MCF 10A (cell line): ENCODE measurements at regions not wholly inside any gene's neighbourhood (a gene's known extent, or its start where the extent isn't known, plus 50 kb on each side); places are given as distances from the start of the nearest gene placed in this dataset.

Source experiments
- BruUV-seq: library from RNA; stranded (reverse); fragments of 400-500 nt; replicated peaks from 2 replicates; lab custom pipeline; 2021; lab: Mats Ljungman, UMichigan
- CTCF ChIA-PET: fragments of 300-600 bp; sonication (Branson Sonifier 250); formaldehyde crosslinking; extraction: SDS; loops from one replicate; lab custom pipeline; 2021; ENCODE audit warnings: antibody characterized with exemption, inconsistent platforms; lab: Yijun Ruan, JAX
- POLR2A ChIA-PET: fragments of 300-600, 350-650 bp; sonication (Branson Sonifier 250); formaldehyde crosslinking; extraction: SDS; loops from one replicate; lab custom pipeline; 2020; ENCODE audit warnings: antibody characterized with exemption, inconsistent platforms; lab: Yijun Ruan, JAX
- DNase-seq: peaks from one replicate; pipeline ENCODE4 v3.0.0-alpha.2; 2018; ENCODE audit not compliant: unreplicated experiment
- H3K27ac Mint-ChIP-seq: one replicate; pipeline ENCODE4 v1.8.0; 2022; ENCODE audit warnings: mild to moderate bottlenecking, low read depth, mixed read lengths; ENCODE audit not compliant: unreplicated experiment
- H3K27me3 Mint-ChIP-seq: one replicate; pipeline ENCODE4 v1.8.0; 2022; ENCODE audit warnings: mixed read lengths; ENCODE audit not compliant: insufficient read depth, unreplicated experiment
- H3K36me3 Mint-ChIP-seq: one replicate; pipeline ENCODE4 v1.8.0; 2022; ENCODE audit warnings: mild to moderate bottlenecking, moderate library complexity, mixed read lengths; ENCODE audit not compliant: insufficient read depth, unreplicated experiment
- H3K4me1 Mint-ChIP-seq: one replicate; pipeline ENCODE4 v1.8.0; 2022; ENCODE audit warnings: mixed read lengths; ENCODE audit not compliant: insufficient read depth, unreplicated experiment
- H3K4me3 Mint-ChIP-seq: one replicate; pipeline ENCODE4 v1.8.0; 2022; ENCODE audit warnings: mild to moderate bottlenecking, moderate library complexity, mixed read lengths; ENCODE audit not compliant: unreplicated experiment
- H3K9me3 Mint-ChIP-seq: one replicate; pipeline ENCODE4 v1.8.0; 2022; ENCODE audit warnings: mixed read lengths; ENCODE audit not compliant: unreplicated experiment
- intact Hi-C: fragments of 100-400 bp; cut with micrococcal nuclease; formaldehyde crosslinking; loops from 2 replicates; pipeline ENCODE4 v1.14.1; 2022
- TF ChIP-seq, protein P1 (sequence below): fragments of 200-600 bp; IDR thresholded peaks from one replicate; pipeline ENCODE4 v1.8.0; 2022; ENCODE audit warnings: antibody characterized with exemption, mild to moderate bottlenecking; ENCODE audit not compliant: unreplicated experiment

GRCh38 chr2:35081001-35081621 is 1274.5 kb upstream of the CRIM1 start:
- Mint-ChIP-seq H3K9me3 (no peaks in the 10 kb centered on the region), H3K36me3 (no peaks in the 10 kb centered on the region), H3K27me3 (peaks cover 28% of the 10 kb centered on the region), H3K27ac (no peak overlapping the region), H3K4me3 (no peak overlapping the region), H3K4me1 (peaks cover 5% of the 10 kb centered on the region)
- no TSS peak for BruUV-seq
- intact Hi-C loops, result no loop called here
- TF ChIP-seq, protein P1, sequence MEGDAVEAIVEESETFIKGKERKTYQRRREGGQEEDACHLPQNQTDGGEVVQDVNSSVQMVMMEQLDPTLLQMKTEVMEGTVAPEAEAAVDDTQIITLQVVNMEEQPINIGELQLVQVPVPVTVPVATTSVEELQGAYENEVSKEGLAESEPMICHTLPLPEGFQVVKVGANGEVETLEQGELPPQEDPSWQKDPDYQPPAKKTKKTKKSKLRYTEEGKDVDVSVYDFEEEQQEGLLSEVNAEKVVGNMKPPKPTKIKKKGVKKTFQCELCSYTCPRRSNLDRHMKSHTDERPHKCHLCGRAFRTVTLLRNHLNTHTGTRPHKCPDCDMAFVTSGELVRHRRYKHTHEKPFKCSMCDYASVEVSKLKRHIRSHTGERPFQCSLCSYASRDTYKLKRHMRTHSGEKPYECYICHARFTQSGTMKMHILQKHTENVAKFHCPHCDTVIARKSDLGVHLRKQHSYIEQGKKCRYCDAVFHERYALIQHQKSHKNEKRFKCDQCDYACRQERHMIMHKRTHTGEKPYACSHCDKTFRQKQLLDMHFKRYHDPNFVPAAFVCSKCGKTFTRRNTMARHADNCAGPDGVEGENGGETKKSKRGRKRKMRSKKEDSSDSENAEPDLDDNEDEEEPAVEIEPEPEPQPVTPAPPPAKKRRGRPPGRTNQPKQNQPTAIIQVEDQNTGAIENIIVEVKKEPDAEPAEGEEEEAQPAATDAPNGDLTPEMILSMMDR, result no peak
- DNase-seq, result peak; percentile 19
- ChIA-PET POLR2A (no interaction called here), CTCF (interaction anchor here (0.6 to 0.8 kb wide), 2 partner anchors 45 to 988 kb away, joined by 4 to 7 read pairs; no protein-coding TSS in a partner anchor)

GRCh38 chr2:35080231-35080910 is 1275.2 kb upstream of the CRIM1 start:
- Mint-ChIP-seq H3K4me3 (no peak overlapping the region), H3K9me3 (no peaks in the 10 kb centered on the region), H3K27me3 (peaks cover 21% of the 10 kb centered on the region), H3K36me3 (no peaks in the 10 kb centered on the region), H3K4me1 (peaks cover 5% of the 10 kb centered on the region), H3K27ac (no peak overlapping the region)
- ChIA-PET CTCF (interaction anchor here (0.6 kb wide), 1 partner anchor 86 kb away, joined by 3 read pairs; no protein-coding TSS in a partner anchor), POLR2A (no interaction called here)
- TF ChIP-seq, protein P1, result no peak
- intact Hi-C loops, result no loop called here
- no peak for DNase-seq
- BruUV-seq, result no TSS peak

- intact Hi-C loops, result no loop called here
- ChIA-PET CTCF (interaction anchor here (1.3 kb wide), 1 partner anchor 9 kb away, joined by 3 read pairs; no protein-coding TSS in a partner anchor), POLR2A (no interaction called here)
- no peak for DNase-seq
- TF ChIP-seq, protein P1, result no peak
- H3K4me1 Mint-ChIP-seq, result no peaks in the 10 kb centered on the region
- BruUV-seq, result no TSS peak
- H3K27me3 Mint-ChIP-seq, result peaks cover 51% of the 10 kb centered on the region
- no peaks in the 10 kb centered on the region for H3K36me3 Mint-ChIP-seq
- H3K9me3 Mint-ChIP-seq, result no peaks in the 10 kb centered on the region
- H3K27ac Mint-ChIP-seq, result no peak overlapping the region
- H3K4me3 Mint-ChIP-seq, result no peak overlapping the region
These were observed 1288.2 kb upstream of the CRIM1 start for GRCh38 chr2:35067420-35067819.

- intact Hi-C loops, result no loop called here
- H3K27me3 Mint-ChIP-seq, result peaks cover 45% of the 10 kb centered on the region
- CTCF ChIA-PET, result interaction anchor here (0.6 to 0.7 kb wide), 2 partner anchors 238 to 953 kb away, joined by 3 read pairs; no protein-coding TSS in a partner anchor
- no peaks in the 10 kb centered on the region for H3K36me3 Mint-ChIP-seq
- POLR2A ChIA-PET, result no interaction called here
- H3K9me3 Mint-ChIP-seq, result no peaks in the 10 kb centered on the region
- no peak overlapping the region for H3K27ac Mint-ChIP-seq
- no peak overlapping the region for H3K4me3 Mint-ChIP-seq
- TF ChIP-seq, protein P1, result no peak
- DNase-seq, result no peak
- BruUV-seq, result no TSS peak
- H3K4me1 Mint-ChIP-seq, result no peaks in the 10 kb centered on the region
These were observed 1291.7 kb upstream of the CRIM1 start for GRCh38 chr2:35063836-35064235.
